NB4 (cell line): ENCODE measurements at regions not wholly inside any gene's neighbourhood (a gene's known extent, or its start where the extent isn't known, plus 50 kb on each side); places are given as distances from the start of the nearest gene placed in this dataset.

Experiments
- POLR2A ChIP-seq: IDR thresholded peaks from 2 replicates; pipeline ENCODE4 v1.6.1; 2011; ENCODE audit warnings: mild to moderate bottlenecking; ENCODE audit not compliant: insufficient read length; ENCODE audit errors: extremely low read depth
- TF ChIP-seq, protein P1 (sequence below): IDR thresholded peaks from one replicate; pipeline ENCODE4 v1.5.1; 2012; ENCODE audit warnings: low read depth, low read length

DNA sequence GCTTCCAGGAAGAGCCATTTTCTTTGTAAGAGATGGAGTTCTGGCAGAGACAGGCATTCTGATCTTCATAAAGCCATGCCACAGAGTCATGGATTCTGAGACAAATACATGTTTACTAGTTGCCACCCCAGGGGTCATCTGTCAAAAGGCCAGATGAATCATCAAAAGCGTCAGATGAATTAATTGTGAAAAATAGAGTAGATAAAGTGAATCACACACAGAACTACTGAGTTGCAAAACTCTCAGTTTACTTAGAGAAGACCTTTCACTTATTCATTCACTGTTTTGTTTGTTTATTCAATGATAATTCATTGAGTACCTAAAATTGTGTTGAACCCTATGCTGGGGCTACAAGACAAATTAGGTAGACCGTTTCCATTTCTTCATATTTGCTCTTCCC, 157.7 kb upstream of the SERPINE2 start:
- TF ChIP-seq, protein P1, sequence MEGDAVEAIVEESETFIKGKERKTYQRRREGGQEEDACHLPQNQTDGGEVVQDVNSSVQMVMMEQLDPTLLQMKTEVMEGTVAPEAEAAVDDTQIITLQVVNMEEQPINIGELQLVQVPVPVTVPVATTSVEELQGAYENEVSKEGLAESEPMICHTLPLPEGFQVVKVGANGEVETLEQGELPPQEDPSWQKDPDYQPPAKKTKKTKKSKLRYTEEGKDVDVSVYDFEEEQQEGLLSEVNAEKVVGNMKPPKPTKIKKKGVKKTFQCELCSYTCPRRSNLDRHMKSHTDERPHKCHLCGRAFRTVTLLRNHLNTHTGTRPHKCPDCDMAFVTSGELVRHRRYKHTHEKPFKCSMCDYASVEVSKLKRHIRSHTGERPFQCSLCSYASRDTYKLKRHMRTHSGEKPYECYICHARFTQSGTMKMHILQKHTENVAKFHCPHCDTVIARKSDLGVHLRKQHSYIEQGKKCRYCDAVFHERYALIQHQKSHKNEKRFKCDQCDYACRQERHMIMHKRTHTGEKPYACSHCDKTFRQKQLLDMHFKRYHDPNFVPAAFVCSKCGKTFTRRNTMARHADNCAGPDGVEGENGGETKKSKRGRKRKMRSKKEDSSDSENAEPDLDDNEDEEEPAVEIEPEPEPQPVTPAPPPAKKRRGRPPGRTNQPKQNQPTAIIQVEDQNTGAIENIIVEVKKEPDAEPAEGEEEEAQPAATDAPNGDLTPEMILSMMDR, result no peak
- TF ChIP-seq POLR2A, result no peak
